ENCODE measurements at regions not wholly inside any gene's neighbourhood (a gene's known extent, or its start where the extent isn't known, plus 50 kb on each side); places are given as distances from the start of the nearest gene placed in this dataset.

DNA sequence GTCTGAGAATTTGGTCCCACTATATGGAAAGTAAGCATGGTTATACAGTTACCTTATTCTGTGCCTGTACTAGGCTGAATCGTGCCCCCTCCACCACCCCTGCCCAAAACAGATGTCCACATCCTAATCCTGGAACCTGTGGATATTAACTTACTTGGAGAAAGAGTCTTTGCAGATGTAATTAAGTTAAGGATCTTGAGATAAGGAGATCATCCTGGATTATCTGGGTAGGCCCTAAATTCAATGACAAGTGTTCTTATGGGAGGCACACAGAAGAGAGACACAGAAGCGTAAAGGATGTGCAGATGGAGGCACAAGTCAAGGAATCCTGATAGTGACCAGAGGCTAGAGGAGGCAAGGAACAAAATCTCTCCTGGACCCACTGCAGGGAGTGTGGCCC is 116.7 kb upstream of the MAN1A1 start:
- no peak for TF ChIP-seq POLR2A (IDR thresholded peaks at IDR 0.05)
- TF ChIP-seq, protein P1, sequence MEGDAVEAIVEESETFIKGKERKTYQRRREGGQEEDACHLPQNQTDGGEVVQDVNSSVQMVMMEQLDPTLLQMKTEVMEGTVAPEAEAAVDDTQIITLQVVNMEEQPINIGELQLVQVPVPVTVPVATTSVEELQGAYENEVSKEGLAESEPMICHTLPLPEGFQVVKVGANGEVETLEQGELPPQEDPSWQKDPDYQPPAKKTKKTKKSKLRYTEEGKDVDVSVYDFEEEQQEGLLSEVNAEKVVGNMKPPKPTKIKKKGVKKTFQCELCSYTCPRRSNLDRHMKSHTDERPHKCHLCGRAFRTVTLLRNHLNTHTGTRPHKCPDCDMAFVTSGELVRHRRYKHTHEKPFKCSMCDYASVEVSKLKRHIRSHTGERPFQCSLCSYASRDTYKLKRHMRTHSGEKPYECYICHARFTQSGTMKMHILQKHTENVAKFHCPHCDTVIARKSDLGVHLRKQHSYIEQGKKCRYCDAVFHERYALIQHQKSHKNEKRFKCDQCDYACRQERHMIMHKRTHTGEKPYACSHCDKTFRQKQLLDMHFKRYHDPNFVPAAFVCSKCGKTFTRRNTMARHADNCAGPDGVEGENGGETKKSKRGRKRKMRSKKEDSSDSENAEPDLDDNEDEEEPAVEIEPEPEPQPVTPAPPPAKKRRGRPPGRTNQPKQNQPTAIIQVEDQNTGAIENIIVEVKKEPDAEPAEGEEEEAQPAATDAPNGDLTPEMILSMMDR (IDR thresholded peaks at IDR 0.05) = no peak

All from lower leg skin (tissue), 3 donors.